RWPE2 (cell line): ENCODE measurements at regions not wholly inside any gene's neighbourhood (a gene's known extent, or its start where the extent isn't known, plus 50 kb on each side); places are given as distances from the start of the nearest gene placed in this dataset.

Experiments
- ATAC-seq: fragments of 200-7000 bp; cut with Tn5 transposase; 3 replicates; pipeline ENCODE4 v1.9.1; 2021; ENCODE audit warnings: low read depth
- DNase-seq: peaks from one replicate; pipeline ENCODE4 v3.0.0-alpha.2; 2020; ENCODE audit warnings: low spot score
- H3K27ac ChIP-seq: fragments of 450-650 bp; 2 replicates; pipeline ENCODE4 v1.5.1; 2017; ENCODE audit warnings: mild to moderate bottlenecking; ENCODE audit not compliant: poor library complexity, severe bottlenecking
- H3K27me3 ChIP-seq: fragments of 250-450 bp; sonication (Bioruptor Pico); 2 replicates; pipeline ENCODE4 v1.5.1; 2021; ENCODE audit warnings: mild to moderate bottlenecking, moderate library complexity; ENCODE audit not compliant: insufficient read depth, poor library complexity, severe bottlenecking
- H3K36me3 ChIP-seq: fragments of 250-450 bp; sonication (Bioruptor Pico); 2 replicates; pipeline ENCODE4 v1.5.1; 2020; ENCODE audit warnings: low read depth, mild to moderate bottlenecking, moderate library complexity
- H3K4me1 ChIP-seq: fragments of 250-450 bp; sonication (Bioruptor Pico); 2 replicates; pipeline ENCODE4 v1.5.1; 2021; ENCODE audit warnings: mild to moderate bottlenecking, moderate library complexity; ENCODE audit not compliant: insufficient read depth, poor library complexity, severe bottlenecking
- H3K4me3 ChIP-seq: fragments of 250-450 bp; sonication (Bioruptor Pico); 2 replicates; pipeline ENCODE4 v1.5.1; 2021; ENCODE audit warnings: mild to moderate bottlenecking, moderate library complexity; ENCODE audit not compliant: severe bottlenecking
- H3K9me3 ChIP-seq: fragments of 250-450 bp; sonication (Bioruptor Pico); 2 replicates; pipeline ENCODE4 v1.5.1; 2021; ENCODE audit warnings: mild to moderate bottlenecking, moderate library complexity; ENCODE audit not compliant: severe bottlenecking
- TF ChIP-seq, protein P1 (sequence below): fragments of 450-650 bp; IDR thresholded peaks from one replicate; pipeline ENCODE4 v1.5.1; 2017; ENCODE audit warnings: mild to moderate bottlenecking, moderate library complexity; ENCODE audit not compliant: poor library complexity, severe bottlenecking

DNA sequence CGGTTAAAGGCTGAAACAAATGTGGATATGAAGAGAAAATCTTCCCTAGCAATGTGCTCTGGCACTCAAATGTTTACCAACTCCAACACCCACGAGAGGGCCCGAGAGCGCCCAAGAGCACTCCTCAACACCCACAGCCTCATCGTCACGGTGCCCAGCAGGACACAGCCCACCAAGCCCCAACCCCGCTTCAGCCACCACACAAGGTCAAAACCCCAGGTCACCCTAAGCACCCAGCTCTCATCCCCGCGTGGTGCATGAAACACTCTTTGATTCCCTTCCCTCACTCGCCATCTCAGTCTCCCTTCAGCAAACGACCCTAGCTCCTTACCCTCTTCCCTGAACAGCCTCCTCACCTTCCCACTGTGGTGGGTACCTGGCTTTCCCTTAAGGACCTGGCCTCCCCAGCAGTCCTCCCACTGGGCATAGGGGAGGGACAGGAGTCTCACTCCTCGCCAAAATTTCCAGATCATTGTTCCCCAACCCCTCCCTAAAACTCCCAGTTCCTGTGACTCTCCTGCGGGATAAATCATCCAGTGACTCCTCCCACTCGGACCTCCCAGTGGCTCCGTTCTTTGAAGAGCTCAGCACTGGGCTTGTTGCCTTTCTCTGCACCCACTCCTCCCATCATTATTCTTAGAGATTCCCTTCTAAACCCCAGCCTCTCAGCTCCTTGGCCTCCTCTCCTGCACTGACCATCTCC lies 170.4 kb upstream of the SYT6 start:
- ATAC-seq, result no peak
- H3K4me3 ChIP-seq, result no peak overlapping the region
- H3K4me1 ChIP-seq, result no peaks in the 10 kb centered on the region
- no peaks in the 10 kb centered on the region for H3K36me3 ChIP-seq
- H3K9me3 ChIP-seq, result no peaks in the 10 kb centered on the region
- no peaks in the 10 kb centered on the region for H3K27me3 ChIP-seq
- TF ChIP-seq, protein P1, sequence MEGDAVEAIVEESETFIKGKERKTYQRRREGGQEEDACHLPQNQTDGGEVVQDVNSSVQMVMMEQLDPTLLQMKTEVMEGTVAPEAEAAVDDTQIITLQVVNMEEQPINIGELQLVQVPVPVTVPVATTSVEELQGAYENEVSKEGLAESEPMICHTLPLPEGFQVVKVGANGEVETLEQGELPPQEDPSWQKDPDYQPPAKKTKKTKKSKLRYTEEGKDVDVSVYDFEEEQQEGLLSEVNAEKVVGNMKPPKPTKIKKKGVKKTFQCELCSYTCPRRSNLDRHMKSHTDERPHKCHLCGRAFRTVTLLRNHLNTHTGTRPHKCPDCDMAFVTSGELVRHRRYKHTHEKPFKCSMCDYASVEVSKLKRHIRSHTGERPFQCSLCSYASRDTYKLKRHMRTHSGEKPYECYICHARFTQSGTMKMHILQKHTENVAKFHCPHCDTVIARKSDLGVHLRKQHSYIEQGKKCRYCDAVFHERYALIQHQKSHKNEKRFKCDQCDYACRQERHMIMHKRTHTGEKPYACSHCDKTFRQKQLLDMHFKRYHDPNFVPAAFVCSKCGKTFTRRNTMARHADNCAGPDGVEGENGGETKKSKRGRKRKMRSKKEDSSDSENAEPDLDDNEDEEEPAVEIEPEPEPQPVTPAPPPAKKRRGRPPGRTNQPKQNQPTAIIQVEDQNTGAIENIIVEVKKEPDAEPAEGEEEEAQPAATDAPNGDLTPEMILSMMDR, result no peak
- no peak overlapping the region for H3K27ac ChIP-seq
- DNase-seq, result no peak

DNA sequence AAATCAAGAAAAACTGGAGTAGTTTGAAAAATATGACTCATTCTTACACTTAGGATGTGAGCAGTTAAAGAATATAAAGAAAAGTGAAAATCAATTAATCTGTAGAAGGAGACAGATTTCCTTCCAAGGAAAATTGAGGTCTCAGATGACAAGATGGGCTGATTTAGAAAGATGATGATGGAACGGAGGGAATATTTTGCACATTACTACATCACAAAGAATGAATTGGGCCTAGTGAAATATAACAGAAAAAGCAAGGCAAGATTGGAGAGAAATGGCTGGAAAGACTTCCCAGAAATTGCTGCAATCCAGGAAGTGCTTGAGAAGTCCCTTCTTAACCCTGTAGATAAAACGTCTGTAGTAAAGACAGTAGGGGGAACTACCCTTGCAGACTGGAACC lies 169.1 kb upstream of the SYT6 start:
- no peaks in the 10 kb centered on the region for H3K4me1 ChIP-seq
- H3K36me3 ChIP-seq, result no peaks in the 10 kb centered on the region
- no peak overlapping the region for H3K27ac ChIP-seq
- TF ChIP-seq, protein P1, result no peak
- no peaks in the 10 kb centered on the region for H3K27me3 ChIP-seq
- DNase-seq, result no peak
- ATAC-seq, result no peak
- no peak overlapping the region for H3K4me3 ChIP-seq
- no peaks in the 10 kb centered on the region for H3K9me3 ChIP-seq

DNA sequence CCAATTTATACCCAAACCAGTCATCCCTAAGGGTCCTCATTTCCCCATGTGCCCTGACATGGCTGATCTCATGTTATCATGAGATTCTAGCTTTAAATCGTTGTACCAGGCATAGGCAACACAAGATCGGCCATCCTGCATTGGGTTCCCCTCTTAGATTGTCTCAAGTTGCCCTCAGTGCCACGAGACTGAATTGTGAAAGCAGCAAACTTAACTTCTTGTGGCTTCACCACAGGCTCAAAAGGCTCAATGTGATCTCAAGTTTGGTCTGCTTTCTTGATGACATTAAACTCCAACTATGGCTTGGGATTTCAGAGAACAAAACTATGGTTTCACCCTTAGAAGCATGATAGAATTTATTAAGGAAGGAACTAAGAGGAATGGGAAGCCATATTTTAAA lies 168.5 kb upstream of the SYT6 start:
- no peaks in the 10 kb centered on the region for H3K27me3 ChIP-seq
- H3K36me3 ChIP-seq, result no peaks in the 10 kb centered on the region
- no peaks in the 10 kb centered on the region for H3K4me1 ChIP-seq
- no peak for DNase-seq
- H3K27ac ChIP-seq, result no peak overlapping the region
- ATAC-seq, result no peak
- no peaks in the 10 kb centered on the region for H3K9me3 ChIP-seq
- TF ChIP-seq, protein P1, result no peak
- H3K4me3 ChIP-seq, result no peak overlapping the region

DNA sequence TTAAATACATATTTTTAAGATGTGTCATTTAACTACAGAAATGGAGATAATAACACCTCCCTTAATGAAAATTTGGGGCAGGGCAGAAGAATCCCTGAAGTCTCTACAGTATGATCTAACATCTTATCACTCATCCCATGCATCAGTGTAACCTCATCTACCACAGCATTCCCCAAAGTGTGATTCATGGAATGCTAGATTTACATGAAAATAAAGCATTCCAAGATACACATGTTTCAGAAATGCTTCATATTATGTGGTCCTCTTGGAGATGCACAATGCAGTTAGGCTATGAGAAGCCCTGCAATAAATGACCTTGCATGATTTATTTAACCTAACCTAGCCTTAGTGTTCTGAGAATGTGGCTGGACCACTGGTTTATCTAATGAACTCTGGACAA lies 166.9 kb upstream of the SYT6 start:
- H3K4me3 ChIP-seq, result no peak overlapping the region
- no peaks in the 10 kb centered on the region for H3K36me3 ChIP-seq
- no peaks in the 10 kb centered on the region for H3K27me3 ChIP-seq
- H3K9me3 ChIP-seq, result no peaks in the 10 kb centered on the region
- H3K27ac ChIP-seq, result no peak overlapping the region
- DNase-seq (no peak), ATAC-seq (peak; percentile 90)
- TF ChIP-seq, protein P1, result no peak
- H3K4me1 ChIP-seq, result no peaks in the 10 kb centered on the region

DNA sequence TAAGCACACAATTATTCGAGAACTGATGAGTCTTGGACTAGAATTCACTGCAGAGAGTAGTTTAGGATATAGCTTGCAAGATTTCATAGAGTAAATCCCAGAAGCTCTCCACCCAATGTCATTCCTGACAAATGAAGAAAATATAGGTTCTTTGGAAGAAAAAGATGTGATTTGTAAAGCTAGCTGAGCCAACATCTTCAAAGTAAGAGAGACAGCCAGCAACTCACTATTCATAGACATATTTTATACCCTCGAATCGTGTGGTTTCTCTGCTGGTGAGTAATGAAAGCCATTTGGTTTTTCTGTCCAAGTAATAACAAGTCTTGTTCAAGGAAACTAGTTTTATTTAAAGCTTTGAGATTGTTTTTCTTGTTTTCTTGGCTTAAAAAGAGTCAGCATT lies 165.7 kb upstream of the SYT6 start:
- Histone ChIP-seq H3K36me3 (no peaks in the 10 kb centered on the region), H3K9me3 (no peaks in the 10 kb centered on the region), H3K27me3 (no peaks in the 10 kb centered on the region), H3K27ac (no peak overlapping the region), H3K4me3 (no peak overlapping the region), H3K4me1 (no peaks in the 10 kb centered on the region)
- TF ChIP-seq, protein P1, result no peak
- DNase-seq (no peak), ATAC-seq (no peak)
